Cardiac muscle cell (in vitro differentiated cells and primary cell): ENCODE measurements at regions not wholly inside any gene's neighbourhood (a gene's known extent, or its start where the extent isn't known, plus 50 kb on each side); places are given as distances from the start of the nearest gene placed in this dataset.

Experiments used
- DNase-seq, 2 donors: peaks; one replicate each; pipeline versions ENCODE4 v3.0.0 to v3.0.0-alpha.2; 2010 to 2017; ENCODE audit warnings: low read depth in 1 of 2, low spot score in 1 of 2
- H3K27ac ChIP-seq: fragments of 200-600 bp; sonication (generic); 2 replicates; pipeline ENCODE4 v1.5.1; 2016
- H3K27me3 ChIP-seq: fragments of 200-600 bp; sonication (generic); 2 replicates; pipeline ENCODE4 v1.6.0; 2016; ENCODE audit warnings: control low read depth
- H3K36me3 ChIP-seq: fragments of 200-600 bp; sonication (generic); 2 replicates; pipeline ENCODE4 v1.5.1; 2016; ENCODE audit warnings: control low read depth
- H3K4me1 ChIP-seq: fragments of 200-600 bp; sonication (generic); 2 replicates; pipeline ENCODE4 v1.8.1; 2017; ENCODE audit warnings: low read depth, mild to moderate bottlenecking, mixed run types
- H3K4me3 ChIP-seq: fragments of 200-600 bp; sonication (generic); 2 replicates; pipeline ENCODE4 v1.5.1; 2016; ENCODE audit warnings: mild to moderate bottlenecking
- H3K9me3 ChIP-seq: fragments of 200-600 bp; sonication (generic); 2 replicates; pipeline ENCODE4 v1.5.1; 2017; ENCODE audit warnings: low read depth, mild to moderate bottlenecking, control low read depth
- TF ChIP-seq, protein P1 (sequence below): IDR thresholded peaks from 2 replicates; pipeline ENCODE4 v1.5.1; 2012; ENCODE audit warnings: low read depth, mild to moderate bottlenecking, low read length

GRCh38 chr15:38819387-38819950 is 254.9 kb upstream of the RASGRP1 start:
- Histone ChIP-seq H3K36me3 (no peaks in the 10 kb centered on the region), H3K9me3 (no peaks in the 10 kb centered on the region), H3K27ac (no peak overlapping the region), H3K4me3 (no peak overlapping the region), H3K4me1 (no peaks in the 10 kb centered on the region), H3K27me3 (no peaks in the 10 kb centered on the region)
- no peak for DNase-seq
- TF ChIP-seq, protein P1, sequence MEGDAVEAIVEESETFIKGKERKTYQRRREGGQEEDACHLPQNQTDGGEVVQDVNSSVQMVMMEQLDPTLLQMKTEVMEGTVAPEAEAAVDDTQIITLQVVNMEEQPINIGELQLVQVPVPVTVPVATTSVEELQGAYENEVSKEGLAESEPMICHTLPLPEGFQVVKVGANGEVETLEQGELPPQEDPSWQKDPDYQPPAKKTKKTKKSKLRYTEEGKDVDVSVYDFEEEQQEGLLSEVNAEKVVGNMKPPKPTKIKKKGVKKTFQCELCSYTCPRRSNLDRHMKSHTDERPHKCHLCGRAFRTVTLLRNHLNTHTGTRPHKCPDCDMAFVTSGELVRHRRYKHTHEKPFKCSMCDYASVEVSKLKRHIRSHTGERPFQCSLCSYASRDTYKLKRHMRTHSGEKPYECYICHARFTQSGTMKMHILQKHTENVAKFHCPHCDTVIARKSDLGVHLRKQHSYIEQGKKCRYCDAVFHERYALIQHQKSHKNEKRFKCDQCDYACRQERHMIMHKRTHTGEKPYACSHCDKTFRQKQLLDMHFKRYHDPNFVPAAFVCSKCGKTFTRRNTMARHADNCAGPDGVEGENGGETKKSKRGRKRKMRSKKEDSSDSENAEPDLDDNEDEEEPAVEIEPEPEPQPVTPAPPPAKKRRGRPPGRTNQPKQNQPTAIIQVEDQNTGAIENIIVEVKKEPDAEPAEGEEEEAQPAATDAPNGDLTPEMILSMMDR = no peak

DNA sequence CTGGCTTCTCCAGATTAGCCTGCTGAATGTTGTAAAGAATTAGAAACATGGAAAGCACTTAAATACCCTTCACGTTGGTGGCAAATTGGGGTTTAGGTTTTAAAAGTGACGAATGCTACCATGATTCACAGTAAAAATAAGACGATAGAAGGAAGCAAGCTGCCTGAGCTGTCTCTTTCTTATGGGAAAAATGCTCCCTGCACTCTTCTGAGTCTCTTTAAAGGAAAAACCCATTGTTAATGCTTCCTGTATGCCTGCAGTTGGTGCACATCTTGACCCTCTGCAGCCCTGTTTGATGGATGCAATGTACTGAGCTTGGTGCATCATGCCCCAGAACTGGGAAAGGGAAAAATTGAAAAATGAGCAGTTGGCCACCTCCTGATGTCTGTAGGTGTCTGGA is 258.6 kb upstream of the RASGRP1 start:
- H3K9me3 ChIP-seq = no peaks in the 10 kb centered on the region
- TF ChIP-seq, protein P1 = no peak

DNA sequence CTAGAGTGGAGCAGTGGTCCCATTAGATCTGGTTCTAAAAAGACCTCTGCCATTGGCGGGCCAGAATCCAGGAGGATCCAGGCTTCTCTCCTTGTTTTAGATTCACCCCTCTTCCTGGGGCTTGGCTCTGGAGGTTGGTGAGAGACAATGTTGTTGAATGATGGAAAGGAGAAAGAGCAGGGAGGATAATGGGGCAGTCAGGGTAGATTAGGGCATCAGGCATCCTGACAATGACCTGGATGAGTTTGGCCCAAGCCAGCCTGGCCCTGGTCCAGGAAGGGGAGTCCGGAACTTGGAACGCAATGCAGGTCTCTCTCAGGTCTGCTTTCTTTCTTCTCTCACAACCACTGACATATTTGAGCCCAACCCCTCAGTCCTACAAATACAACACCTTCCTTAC is 260.1 kb upstream of the RASGRP1 start:
- Histone ChIP-seq H3K4me3 (no peak overlapping the region), H3K36me3 (no peaks in the 10 kb centered on the region), H3K27ac (no peak overlapping the region), H3K4me1 (peaks cover 21% of the 10 kb centered on the region), H3K9me3 (no peaks in the 10 kb centered on the region), H3K27me3 (no peaks in the 10 kb centered on the region)
- DNase-seq = no peak
- TF ChIP-seq, protein P1 = no peak

More for the DNA sequence above, 258.6 kb upstream of the RASGRP1 start:
- H3K36me3 ChIP-seq = no peaks in the 10 kb centered on the region
- H3K27me3 ChIP-seq = no peaks in the 10 kb centered on the region
- no peak overlapping the region for H3K27ac ChIP-seq
- no peak overlapping the region for H3K4me3 ChIP-seq
- H3K4me1 ChIP-seq = peaks cover 12% of the 10 kb centered on the region
- no peak for DNase-seq

- H3K36me3 ChIP-seq = no peaks in the 10 kb centered on the region
- DNase-seq = peak in 1 of 2 donors; percentile 17
- no peak overlapping the region for H3K4me3 ChIP-seq
- no peaks in the 10 kb centered on the region for H3K27me3 ChIP-seq
- TF ChIP-seq, protein P1 = no peak
- H3K9me3 ChIP-seq = no peaks in the 10 kb centered on the region
- H3K27ac ChIP-seq = no peak overlapping the region
- peaks cover 21% of the 10 kb centered on the region for H3K4me1 ChIP-seq
Measured at GRCh38 chr15:38826880-38827279, 262.3 kb upstream of the RASGRP1 start.

DNA sequence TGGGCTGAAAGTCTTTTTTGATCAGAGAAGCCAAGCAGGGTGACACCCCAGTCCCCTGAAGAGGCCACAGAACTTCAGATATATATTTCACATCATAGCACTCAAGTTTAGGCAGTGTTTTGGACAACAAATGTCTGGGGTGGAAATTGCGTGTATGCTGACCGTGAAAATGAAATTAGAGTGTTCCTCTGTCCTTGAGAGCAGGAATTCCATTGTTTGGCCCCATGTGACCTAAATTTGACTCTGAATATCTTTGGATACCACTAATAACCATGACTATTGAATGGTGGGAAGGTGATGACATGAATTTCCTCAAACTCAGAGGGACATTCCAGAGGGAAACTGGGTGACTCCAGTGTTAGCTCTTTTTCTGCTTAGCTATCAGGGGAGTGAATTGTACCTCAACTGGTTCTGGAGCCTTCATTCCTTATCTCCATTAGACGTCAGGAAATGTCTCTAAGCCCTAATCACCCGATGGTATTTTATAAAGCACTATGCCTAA is 263.5 kb upstream of the RASGRP1 start:
- H3K27ac ChIP-seq = no peak overlapping the region
- peaks cover 21% of the 10 kb centered on the region for H3K4me1 ChIP-seq
- no peak overlapping the region for H3K4me3 ChIP-seq
- no peaks in the 10 kb centered on the region for H3K9me3 ChIP-seq
- no peaks in the 10 kb centered on the region for H3K36me3 ChIP-seq
- TF ChIP-seq, protein P1 = no peak
- no peaks in the 10 kb centered on the region for H3K27me3 ChIP-seq
- peak; percentile 11 to 83 for DNase-seq
